Karpas-422 (cell line): ENCODE measurements at regions not wholly inside any gene's neighbourhood (a gene's known extent, or its start where the extent isn't known, plus 50 kb on each side); places are given as distances from the start of the nearest gene placed in this dataset. TPM values are rescaled to one million over a fixed set of nuclear protein-coding genes. Genes with fewer than 3 reads are reported as not detected.

Experiments used
- DNase-seq: peaks from one replicate; pipeline ENCODE4 v3.0.0-alpha.2; 2015
- H2AFZ ChIP-seq: fragments of 200-600 bp; sonication (generic); 2 replicates; pipeline ENCODE4 v1.6.1; 2014; ENCODE audit warnings: antibody characterized with exemption, low read length, mixed read lengths
- H3K27ac ChIP-seq: fragments of 200-600 bp; sonication (generic); 2 replicates; pipeline ENCODE4 v1.5.1; 2014; ENCODE audit warnings: mild to moderate bottlenecking, low read length, moderate library complexity
- H3K27me3 ChIP-seq: fragments of 200-600 bp; sonication (generic); 2 replicates; pipeline ENCODE4 v1.6.1; 2014; ENCODE audit warnings: low read length, mixed read lengths
- H3K36me3 ChIP-seq: fragments of 200-600 bp; sonication (generic); 2 replicates; pipeline ENCODE4 v1.6.1; 2014; ENCODE audit warnings: low read length, mixed read lengths; ENCODE audit not compliant: insufficient read depth
- H3K4me1 ChIP-seq: fragments of 200-600 bp; sonication (generic); 2 replicates; pipeline ENCODE4 v1.6.1; 2014; ENCODE audit warnings: mild to moderate bottlenecking, low read length, mixed read lengths
- H3K4me2 ChIP-seq: fragments of 200-600 bp; sonication (generic); 2 replicates; pipeline ENCODE4 v1.6.1; 2014; ENCODE audit warnings: low read length, low read depth, mild to moderate bottlenecking; ENCODE audit not compliant: poor library complexity, severe bottlenecking
- H3K4me3 ChIP-seq: fragments of 200-600 bp; sonication (generic); 2 replicates; pipeline ENCODE4 v1.5.1; 2014; ENCODE audit warnings: mild to moderate bottlenecking, antibody characterized with exemption, low read length, mixed read lengths
- H3K79me2 ChIP-seq: fragments of 200-600 bp; sonication (generic); 2 replicates; pipeline ENCODE4 v1.6.1; 2014; ENCODE audit warnings: mild to moderate bottlenecking, low read length, mixed read lengths
- H3K9ac ChIP-seq: fragments of 200-600 bp; sonication (generic); 2 replicates; pipeline ENCODE4 v1.6.0; 2014; ENCODE audit warnings: low read length
- H3K9me2 ChIP-seq: fragments of 200-600 bp; sonication (generic), shearing (Covaris generic); replicated peaks from 2 replicates; pipeline ENCODE4 v1.6.0; 2014; ENCODE audit warnings: mild to moderate bottlenecking, low read length, moderate library complexity; ENCODE audit not compliant: insufficient read depth
- H3K9me3 ChIP-seq: fragments of 300-700, 200-600 bp; sonication (generic); 2 replicates; pipeline ENCODE4 v1.6.1; 2014; ENCODE audit warnings: low read length, mixed read lengths
- H4K20me1 ChIP-seq: fragments of 200-600 bp; sonication (generic); 2 replicates; pipeline ENCODE4 v1.6.1; 2014; ENCODE audit warnings: mild to moderate bottlenecking, antibody characterized with exemption, low read length, low read depth; ENCODE audit not compliant: insufficient read depth
- small RNA-seq: library from RNA; depleted of rRNA; stranded (forward); fragments of <200 nt; gene quantifications from one replicate; pipeline ENCODE3, GENCODE V24; 2014

GRCh38 chr13:53946500-53946899 lies 917.9 kb downstream of the OLFM4 start:
- no peaks in the 10 kb centered on the region for H3K27me3 ChIP-seq

GRCh38 chr13:53953183-53953582 lies 924.6 kb downstream of the OLFM4 start:
- Histone ChIP-seq H2AFZ (no peak overlapping the region), H3K36me3 (no peaks in the 10 kb centered on the region), H3K27ac (no peak overlapping the region), H3K27me3 (no peaks in the 10 kb centered on the region), H3K9me2 (no peaks in the 10 kb centered on the region), H4K20me1 (no peaks in the 10 kb centered on the region), H3K4me3 (no peak overlapping the region), H3K4me2 (no peak overlapping the region), H3K9me3 (peaks cover 19% of the 10 kb centered on the region), H3K9ac (no peak overlapping the region), H3K4me1 (no peaks in the 10 kb centered on the region), H3K79me2 (no peaks in the 10 kb centered on the region)
- DNase-seq: no peak

More at GRCh38 chr13:53946500-53946899, 917.9 kb downstream of the OLFM4 start:
- H3K79me2 ChIP-seq: no peaks in the 10 kb centered on the region
- no peak for DNase-seq
- no peaks in the 10 kb centered on the region for H3K4me1 ChIP-seq
- H2AFZ ChIP-seq: no peak overlapping the region
- H3K9ac ChIP-seq: no peak overlapping the region
- H3K9me2 ChIP-seq: no peaks in the 10 kb centered on the region
- H4K20me1 ChIP-seq: no peaks in the 10 kb centered on the region
- H3K27ac ChIP-seq: no peak overlapping the region
- peaks cover 10% of the 10 kb centered on the region; the same call in 1 of the 2 replicates for H3K9me3 ChIP-seq
- no peaks in the 10 kb centered on the region for H3K36me3 ChIP-seq
- no peak overlapping the region for H3K4me3 ChIP-seq
- H3K4me2 ChIP-seq: no peak overlapping the region

Small RNAs in the stretch of these regions (small RNA-seq; reads per million reads assigned to genes)
- not detected for gene RN7SL618P
